ENCODE measurements at regions not wholly inside any gene's neighbourhood (a gene's known extent, or its start where the extent isn't known, plus 50 kb on each side); places are given as distances from the start of the nearest gene placed in this dataset.
"Not testable (repeated sequence)": the region's sequence is repeated elsewhere in the genome, so short reads cannot be mapped to it uniquely, and the experiment has no call there.

- H3K36me3 Mint-ChIP-seq (ENCODE audit: low read depth): no peaks in the 10 kb centered on the region
- no peak for TF ChIP-seq CTCF (IDR thresholded peaks at IDR 0.05)
- peaks cover 5% of the 10 kb centered on the region for H3K4me1 Mint-ChIP-seq
- no peak overlapping the region for H3K27ac Mint-ChIP-seq
- no peak for DNase-seq
- H3K4me3 Mint-ChIP-seq: no peak overlapping the region
- H3K27me3 Mint-ChIP-seq (ENCODE audit: low read depth, poor library complexity): no peaks in the 10 kb centered on the region
- H3K9me3 Mint-ChIP-seq: peaks cover 4% of the 10 kb centered on the region
Observed at GRCh38 chr3:147161833-147162232, 244.5 kb downstream of the ZIC4 start.

- Mint-ChIP-seq H3K27me3 (ENCODE audit: low read depth, poor library complexity) (no peaks in the 10 kb centered on the region), H3K36me3 (ENCODE audit: low read depth) (no peaks in the 10 kb centered on the region), H3K4me1 (peaks cover 5% of the 10 kb centered on the region), H3K9me3 (peaks cover 4% of the 10 kb centered on the region), H3K27ac (no peak overlapping the region), H3K4me3 (no peak overlapping the region)
- TF ChIP-seq CTCF (IDR thresholded peaks at IDR 0.05): no peak
- no peak for DNase-seq
Observed at GRCh38 chr3:147160984-147161383, 245.4 kb downstream of the ZIC4 start.

- no peak overlapping the region for H3K4me3 Mint-ChIP-seq
- H3K36me3 Mint-ChIP-seq (ENCODE audit: low read depth): peaks cover 4% of the 10 kb centered on the region
- no peak for TF ChIP-seq CTCF (IDR thresholded peaks at IDR 0.05)
- H3K27ac Mint-ChIP-seq: no peak overlapping the region
- no peak for DNase-seq
- peaks cover 4% of the 10 kb centered on the region for H3K27me3 Mint-ChIP-seq (ENCODE audit: low read depth, poor library complexity)
- peaks cover 14% of the 10 kb centered on the region for H3K9me3 Mint-ChIP-seq
- H3K4me1 Mint-ChIP-seq: peaks cover 9% of the 10 kb centered on the region
Observed at GRCh38 chr3:147159141-147159540, 247.2 kb downstream of the ZIC4 start.

- TF ChIP-seq CTCF (IDR thresholded peaks at IDR 0.05): no peak
- Mint-ChIP-seq H3K4me1 (peaks cover 9% of the 10 kb centered on the region), H3K27ac (no peak overlapping the region), H3K27me3 (ENCODE audit: low read depth, poor library complexity) (peaks cover 4% of the 10 kb centered on the region), H3K4me3 (no peak overlapping the region), H3K9me3 (peaks cover 14% of the 10 kb centered on the region), H3K36me3 (ENCODE audit: low read depth) (peaks cover 4% of the 10 kb centered on the region)
- no peak for DNase-seq
Observed at GRCh38 chr3:147157631-147158030, 248.7 kb downstream of the ZIC4 start.

GRCh38 chr3:147154988-147155387 is 251.4 kb downstream of the ZIC4 start:
- not testable (repeated sequence) for H3K36me3 Mint-ChIP-seq (ENCODE audit: low read depth); H3K4me3 Mint-ChIP-seq; H3K27me3 Mint-ChIP-seq (ENCODE audit: low read depth, poor library complexity); DNase-seq; H3K27ac Mint-ChIP-seq; H3K4me1 Mint-ChIP-seq
- H3K9me3 Mint-ChIP-seq: peaks cover 14% of the 10 kb centered on the region

- Mint-ChIP-seq H3K27me3 (ENCODE audit: low read depth, poor library complexity) (peaks cover 8% of the 10 kb centered on the region), H3K4me1 (peaks cover 9% of the 10 kb centered on the region), H3K36me3 (ENCODE audit: low read depth) (peaks cover 4% of the 10 kb centered on the region), H3K9me3 (peaks cover 11% of the 10 kb centered on the region), H3K27ac (no peak overlapping the region), H3K4me3 (no peak overlapping the region)
- TF ChIP-seq CTCF (IDR thresholded peaks at IDR 0.05): no peak
- no peak for DNase-seq
Observed at GRCh38 chr3:147153830-147154539, 252.4 kb downstream of the ZIC4 start.

All from nephron progenitor cell (in vitro differentiated cells).